HL-60 (cell line): ENCODE measurements at regions not wholly inside any gene's neighbourhood (a gene's known extent, or its start where the extent isn't known, plus 50 kb on each side); places are given as distances from the start of the nearest gene placed in this dataset.

ENCODE experiments used
- CTCF ChIP-seq: IDR thresholded peaks from one replicate; pipeline ENCODE4 v1.5.1; 2011; ENCODE audit warnings: low read length, control low read depth, inconsistent platforms; ENCODE audit not compliant: insufficient read depth
- POLR2AphosphoS5 ChIP-seq: IDR thresholded peaks from 2 replicates; pipeline ENCODE4 v1.6.1; 2012; ENCODE audit warnings: low read depth
- SPI1 ChIP-seq: IDR thresholded peaks from 2 replicates; pipeline ENCODE4 v1.6.1; 2012; ENCODE audit warnings: low read depth, mild to moderate bottlenecking, borderline replicate concordance

- TF ChIP-seq SPI1 = no peak
- TF ChIP-seq CTCF = no peak
- no peak for TF ChIP-seq POLR2AphosphoS5
Measured at GRCh38 chr2:156175946-156176345, 156.6 kb downstream of the NR4A2 start.
